IPS-18a (cell line): ENCODE measurements at regions not wholly inside any gene's neighbourhood (a gene's known extent, or its start where the extent isn't known, plus 50 kb on each side); places are given as distances from the start of the nearest gene placed in this dataset.

Experiments
- H3K27ac ChIP-seq: one replicate; pipeline ENCODE4 v1.5.1; 2013; ENCODE audit warnings: low read length
- H3K27me3 ChIP-seq: one replicate; pipeline ENCODE4 v1.6.1; 2013; ENCODE audit warnings: mild to moderate bottlenecking, low read length; ENCODE audit not compliant: control insufficient read depth, insufficient read depth
- H3K36me3 ChIP-seq: one replicate; pipeline ENCODE4 v1.6.1; 2013; ENCODE audit warnings: low read depth, low read length; ENCODE audit not compliant: control insufficient read depth
- H3K4me1 ChIP-seq: one replicate; pipeline ENCODE4 v1.6.1; 2013; ENCODE audit warnings: low read depth, low read length; ENCODE audit not compliant: control insufficient read depth
- H3K4me3 ChIP-seq: one replicate; pipeline ENCODE4 v1.5.1; 2013; ENCODE audit warnings: low read length
- H3K9ac ChIP-seq: one replicate; pipeline ENCODE4 v1.6.1; 2013; ENCODE audit warnings: mild to moderate bottlenecking, low read length, moderate library complexity
- H3K9me3 ChIP-seq: one replicate; pipeline ENCODE4 v1.6.1; 2013; ENCODE audit warnings: low read depth, low read length; ENCODE audit not compliant: control insufficient read depth

DNA sequence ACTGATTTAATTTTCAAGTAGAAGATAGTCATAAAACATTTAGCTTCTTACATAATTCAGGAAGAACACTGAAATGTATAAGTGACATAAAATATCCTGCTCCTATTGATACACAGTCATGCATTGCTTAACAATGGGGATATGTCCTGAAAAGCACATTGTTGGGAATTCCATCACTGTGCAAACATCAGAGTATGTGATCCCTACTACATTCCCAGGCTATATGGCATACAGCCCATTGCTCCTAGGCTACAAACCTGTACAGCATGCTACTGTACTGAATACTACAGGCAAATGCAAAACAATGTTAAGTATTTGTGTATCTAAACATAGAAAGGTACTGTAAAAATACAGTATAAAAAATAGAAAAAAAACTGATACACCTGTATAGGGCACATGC lies 723.9 kb upstream of the ARGLU1 start:
- Histone ChIP-seq H3K36me3 (no peaks in the 10 kb centered on the region), H3K27ac (no peak overlapping the region), H3K4me1 (no peaks in the 10 kb centered on the region), H3K9ac (no peak overlapping the region), H3K4me3 (no peak overlapping the region), H3K27me3 (no peaks in the 10 kb centered on the region), H3K9me3 (no peaks in the 10 kb centered on the region)

DNA sequence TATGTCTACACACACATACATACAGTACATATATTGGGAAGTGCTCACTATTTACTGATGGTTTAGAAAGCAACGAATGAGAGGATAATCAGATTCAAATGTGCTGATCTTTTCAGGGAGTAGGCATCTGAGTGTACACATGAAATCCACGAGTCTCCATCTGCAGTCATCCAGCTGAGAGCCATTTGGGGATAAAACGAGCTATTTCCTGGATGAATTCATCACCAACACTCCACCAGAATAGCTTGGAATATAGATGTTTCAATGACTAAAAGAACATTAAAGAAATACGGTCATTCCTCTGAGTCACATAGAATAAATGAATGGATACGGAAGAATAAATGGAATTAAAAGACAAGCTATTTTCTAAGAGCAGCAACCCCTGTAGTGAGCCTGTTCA lies 721.6 kb upstream of the ARGLU1 start:
- no peak overlapping the region for H3K9ac ChIP-seq

DNA sequence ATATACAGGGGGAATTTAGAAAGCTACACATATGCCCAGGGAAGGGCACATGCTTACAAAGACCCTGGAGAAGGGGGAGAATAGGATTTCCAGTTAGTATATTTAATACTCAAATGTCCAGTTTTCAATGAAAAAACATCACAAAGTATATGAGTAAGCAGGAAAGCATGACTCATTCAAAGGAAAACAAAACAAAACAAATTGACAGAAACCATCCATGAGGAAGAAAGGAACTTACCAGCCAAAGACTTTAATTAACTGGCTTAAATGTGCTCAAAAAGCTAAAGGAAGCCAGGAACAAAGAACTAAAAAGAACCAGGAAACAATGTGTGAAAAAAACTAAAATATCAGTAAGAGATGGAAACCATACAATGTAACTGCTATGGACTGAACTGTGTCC lies 716.2 kb upstream of the ARGLU1 start:
- no peak overlapping the region for H3K4me3 ChIP-seq
- H3K27me3 ChIP-seq = no peaks in the 10 kb centered on the region
- H3K36me3 ChIP-seq = no peaks in the 10 kb centered on the region
- H3K9me3 ChIP-seq = no peaks in the 10 kb centered on the region
- H3K27ac ChIP-seq = no peak overlapping the region
- no peaks in the 10 kb centered on the region for H3K4me1 ChIP-seq
- H3K9ac ChIP-seq = no peak overlapping the region

More for the DNA sequence above, 721.6 kb upstream of the ARGLU1 start:
- Histone ChIP-seq H3K27ac (no peak overlapping the region), H3K4me1 (no peaks in the 10 kb centered on the region), H3K27me3 (no peaks in the 10 kb centered on the region), H3K4me3 (no peak overlapping the region), H3K9me3 (no peaks in the 10 kb centered on the region), H3K36me3 (no peaks in the 10 kb centered on the region)

DNA sequence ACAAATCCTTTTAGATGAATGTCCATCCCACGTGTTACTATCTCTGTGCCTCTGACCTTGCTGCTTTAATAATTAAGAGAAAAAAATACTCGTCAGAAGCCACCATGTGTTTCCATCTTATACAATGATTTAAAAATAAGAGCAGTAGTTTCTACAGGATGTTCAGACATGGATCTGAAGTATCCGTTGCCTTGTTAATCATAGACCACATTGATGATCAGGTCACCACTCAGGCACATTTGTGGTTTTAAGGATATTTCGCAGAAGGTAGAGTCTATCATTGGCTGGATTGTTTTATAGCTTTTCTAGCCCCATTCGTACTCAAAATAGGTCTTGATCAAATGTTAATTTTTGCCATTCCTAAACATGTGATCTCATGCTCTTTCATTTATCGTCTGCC lies 710.0 kb upstream of the ARGLU1 start:
- no peak overlapping the region for H3K9ac ChIP-seq
- H3K27ac ChIP-seq = no peak overlapping the region
- no peaks in the 10 kb centered on the region for H3K27me3 ChIP-seq
- no peaks in the 10 kb centered on the region for H3K4me1 ChIP-seq
- no peak overlapping the region for H3K4me3 ChIP-seq
- no peaks in the 10 kb centered on the region for H3K36me3 ChIP-seq
- H3K9me3 ChIP-seq = no peaks in the 10 kb centered on the region

DNA sequence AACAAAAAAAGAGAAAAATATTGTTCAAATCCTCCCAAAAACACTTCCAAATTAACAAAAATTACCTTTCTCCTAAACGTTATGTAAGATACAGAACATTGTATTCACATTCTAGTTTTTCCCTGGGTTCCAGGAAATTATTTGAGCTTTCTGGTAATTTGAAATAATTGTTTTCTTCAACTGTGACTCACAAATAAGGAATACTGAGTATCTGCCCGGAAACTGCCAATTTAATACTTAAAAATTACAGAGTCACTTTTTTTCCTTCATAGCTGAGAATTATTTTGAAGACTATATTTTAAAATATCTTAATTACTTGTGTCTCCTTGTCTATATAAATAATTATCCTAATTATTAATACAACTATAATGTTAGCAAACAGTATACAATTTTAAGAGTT lies 709.0 kb upstream of the ARGLU1 start:
- no peaks in the 10 kb centered on the region for H3K36me3 ChIP-seq
- H3K27me3 ChIP-seq = no peaks in the 10 kb centered on the region
- H3K4me1 ChIP-seq = no peaks in the 10 kb centered on the region
- no peaks in the 10 kb centered on the region for H3K9me3 ChIP-seq
- no peak overlapping the region for H3K27ac ChIP-seq
- no peak overlapping the region for H3K9ac ChIP-seq
- no peak overlapping the region for H3K4me3 ChIP-seq

DNA sequence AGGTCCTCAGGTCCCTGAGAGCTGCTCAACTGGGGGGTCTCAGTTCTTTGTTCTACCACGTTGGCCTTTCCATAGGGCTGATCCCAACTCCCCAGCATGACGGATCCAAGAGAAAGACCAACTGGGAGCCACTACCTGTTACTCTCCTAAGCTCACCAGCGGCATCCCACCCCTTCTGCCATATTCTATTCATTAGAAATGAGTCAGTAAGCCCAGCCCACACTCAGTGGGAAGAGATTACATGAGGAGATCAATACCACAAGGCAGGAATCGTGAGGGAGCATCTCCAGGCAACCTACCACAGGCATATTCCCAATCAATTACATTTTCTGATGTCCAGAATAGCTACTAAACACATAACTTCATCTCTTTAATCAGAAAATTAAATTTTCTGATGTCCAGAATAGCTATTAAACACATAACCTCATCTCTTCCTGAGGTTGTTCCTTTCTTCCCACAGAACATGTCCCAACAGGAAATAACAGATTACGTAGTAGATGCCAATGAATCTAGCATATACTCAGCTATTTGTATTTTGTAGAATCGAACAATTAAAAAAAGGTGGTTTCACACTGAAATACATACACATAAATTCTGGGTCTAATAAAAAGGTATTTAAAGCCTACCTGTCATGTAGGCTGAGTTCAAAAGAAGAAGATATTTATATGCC lies 708.1 kb upstream of the ARGLU1 start:
- no peak overlapping the region for H3K4me3 ChIP-seq
- no peaks in the 10 kb centered on the region for H3K4me1 ChIP-seq
- H3K36me3 ChIP-seq = no peaks in the 10 kb centered on the region
- no peaks in the 10 kb centered on the region for H3K9me3 ChIP-seq
- no peak overlapping the region for H3K9ac ChIP-seq
- H3K27me3 ChIP-seq = no peaks in the 10 kb centered on the region
- H3K27ac ChIP-seq = no peak overlapping the region

DNA sequence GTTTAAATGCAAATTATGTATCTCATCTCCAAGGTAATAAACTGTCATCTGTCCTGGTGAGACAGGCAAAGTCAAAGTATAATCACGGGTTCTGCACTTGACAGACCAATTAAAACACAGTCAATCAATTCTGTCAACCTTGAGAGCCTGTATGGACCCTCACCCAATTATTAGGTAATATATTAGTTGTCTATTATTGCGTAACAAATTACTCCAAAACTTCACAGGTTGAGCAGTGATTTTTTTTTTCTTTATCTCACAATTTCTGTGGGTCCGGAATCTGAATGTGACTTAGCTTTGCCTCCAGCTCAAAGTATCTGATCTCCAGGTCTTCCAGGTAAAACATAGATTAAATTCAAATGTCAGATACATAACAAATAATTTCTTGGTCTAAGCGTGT lies 707.4 kb upstream of the ARGLU1 start:
- no peak overlapping the region for H3K4me3 ChIP-seq
- H3K4me1 ChIP-seq = no peaks in the 10 kb centered on the region
- no peaks in the 10 kb centered on the region for H3K9me3 ChIP-seq
- no peak overlapping the region for H3K9ac ChIP-seq
- no peaks in the 10 kb centered on the region for H3K36me3 ChIP-seq
- no peaks in the 10 kb centered on the region for H3K27me3 ChIP-seq
- no peak overlapping the region for H3K27ac ChIP-seq

DNA sequence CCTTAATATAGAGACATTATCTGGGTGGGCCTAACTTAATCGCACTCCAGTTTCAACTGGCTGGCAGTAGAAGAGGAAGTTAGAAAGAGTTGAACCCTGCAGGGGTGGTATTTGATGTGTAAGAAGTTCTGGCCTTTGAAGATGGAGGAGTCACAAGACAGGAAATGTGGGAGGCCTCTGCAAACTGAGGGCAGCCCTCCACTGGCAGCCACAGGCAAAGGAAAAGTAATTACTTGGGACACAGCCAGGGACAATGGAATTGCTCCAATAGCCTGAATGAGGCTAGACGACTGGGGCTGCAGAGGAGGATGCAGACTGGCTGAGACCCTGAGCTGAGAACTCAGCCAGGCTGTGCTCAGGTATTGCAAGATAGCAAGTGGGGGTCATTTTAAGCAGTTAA lies 703.3 kb upstream of the ARGLU1 start:
- Histone ChIP-seq H3K9ac (no peak overlapping the region), H3K9me3 (no peaks in the 10 kb centered on the region), H3K27ac (no peak overlapping the region), H3K4me3 (no peak overlapping the region), H3K4me1 (no peaks in the 10 kb centered on the region), H3K27me3 (no peaks in the 10 kb centered on the region), H3K36me3 (no peaks in the 10 kb centered on the region)

DNA sequence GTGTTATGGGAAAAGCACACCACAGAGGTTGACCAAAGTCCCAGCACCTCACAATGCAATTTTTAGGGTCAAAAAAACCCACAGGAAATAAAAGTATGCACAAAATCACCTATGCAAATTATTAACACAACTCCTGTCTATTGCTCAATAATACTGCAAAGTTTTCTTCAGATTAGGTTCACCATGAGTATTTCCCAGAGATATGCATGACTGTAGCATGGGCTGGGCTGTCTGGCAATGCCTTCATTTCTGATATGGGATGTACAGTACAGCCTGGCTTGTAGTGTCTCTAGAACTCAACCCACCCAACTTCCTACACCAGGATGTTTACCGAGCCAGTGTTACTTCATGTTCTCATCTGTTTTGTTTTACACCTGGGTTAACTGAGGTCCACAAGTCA lies 698.7 kb upstream of the ARGLU1 start:
- Histone ChIP-seq H3K9me3 (no peaks in the 10 kb centered on the region), H3K27ac (no peak overlapping the region), H3K36me3 (no peaks in the 10 kb centered on the region), H3K4me1 (no peaks in the 10 kb centered on the region), H3K4me3 (no peak overlapping the region), H3K27me3 (no peaks in the 10 kb centered on the region), H3K9ac (no peak overlapping the region)

DNA sequence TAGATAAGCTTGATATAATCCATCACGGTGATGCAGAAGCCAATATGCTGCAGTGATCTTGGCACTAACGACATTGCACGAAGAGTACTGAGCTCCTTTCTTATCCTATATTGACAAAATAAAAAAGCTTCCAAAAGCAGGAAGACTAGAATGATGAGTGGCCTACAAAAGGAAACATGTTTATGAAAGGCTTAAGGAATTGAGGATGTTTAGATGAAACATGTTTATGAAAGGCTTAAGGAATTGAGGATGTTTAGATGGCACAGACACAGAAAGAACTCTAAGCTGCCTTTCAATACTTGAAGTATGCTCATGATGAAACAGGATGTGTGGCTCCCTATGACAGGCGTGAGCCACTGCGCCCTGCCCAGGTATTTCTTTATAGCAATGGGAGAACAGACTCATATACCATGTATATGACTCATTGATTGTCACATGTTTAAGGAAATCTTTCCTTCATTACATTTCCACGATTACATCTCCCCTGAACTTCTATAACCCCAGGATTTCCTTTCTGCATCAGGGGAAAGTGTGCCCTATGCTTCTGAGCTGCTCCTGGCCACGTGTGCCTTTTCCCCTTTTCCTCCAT lies 690.8 kb upstream of the ARGLU1 start:
- no peak overlapping the region for H3K4me3 ChIP-seq
- H3K27me3 ChIP-seq = no peaks in the 10 kb centered on the region
- H3K9me3 ChIP-seq = no peaks in the 10 kb centered on the region
- H3K9ac ChIP-seq = no peak overlapping the region
- H3K4me1 ChIP-seq = no peaks in the 10 kb centered on the region
- no peak overlapping the region for H3K27ac ChIP-seq
- H3K36me3 ChIP-seq = no peaks in the 10 kb centered on the region

DNA sequence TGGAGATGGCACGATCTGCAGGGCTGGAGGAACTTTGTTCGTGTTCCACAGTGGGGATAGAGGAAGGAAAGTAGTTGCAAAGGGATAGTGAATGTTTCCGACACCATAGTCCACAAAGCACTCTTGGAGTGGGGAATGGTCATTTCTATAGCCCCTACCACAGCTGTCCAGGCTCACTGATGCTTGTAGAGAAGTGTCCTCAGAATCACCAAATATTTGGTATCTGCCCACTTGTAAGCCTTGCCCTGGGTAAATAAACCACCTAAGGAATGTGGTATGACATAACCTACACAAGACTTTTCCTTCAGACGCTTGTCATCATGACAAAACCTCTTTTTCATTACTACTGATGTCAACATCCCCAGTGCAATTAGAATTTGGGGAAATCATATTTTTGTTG lies 686.5 kb upstream of the ARGLU1 start:
- Histone ChIP-seq H3K9ac (no peak overlapping the region), H3K36me3 (no peaks in the 10 kb centered on the region), H3K9me3 (no peaks in the 10 kb centered on the region), H3K4me3 (no peak overlapping the region), H3K27me3 (no peaks in the 10 kb centered on the region), H3K27ac (no peak overlapping the region), H3K4me1 (peaks cover 7% of the 10 kb centered on the region)

DNA sequence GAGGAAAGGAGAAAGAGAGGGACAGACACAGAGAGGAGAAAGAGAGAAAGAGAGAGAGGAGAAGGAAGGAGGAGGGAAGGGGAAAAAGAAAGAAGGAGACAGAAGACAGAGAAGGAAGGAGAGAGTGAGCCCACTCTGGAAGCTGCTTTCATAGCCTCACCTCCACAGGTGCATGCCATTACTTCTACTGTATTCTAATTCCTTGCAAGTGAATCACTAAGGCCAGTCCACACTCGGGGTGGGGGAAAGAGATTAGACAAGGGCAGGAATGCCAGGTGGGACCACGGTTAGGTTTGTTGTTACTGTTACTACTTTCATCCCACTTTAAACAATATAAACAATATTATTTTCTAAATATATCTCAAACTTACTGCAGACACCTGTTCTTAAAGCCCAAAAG lies 684.5 kb upstream of the ARGLU1 start:
- Histone ChIP-seq H3K9ac (no peak overlapping the region), H3K4me3 (no peak overlapping the region), H3K27me3 (no peaks in the 10 kb centered on the region), H3K4me1 (peaks cover 17% of the 10 kb centered on the region), H3K27ac (no peak overlapping the region), H3K36me3 (no peaks in the 10 kb centered on the region), H3K9me3 (no peaks in the 10 kb centered on the region)
